H1 (cell line): ENCODE measurements at regions not wholly inside any gene's neighbourhood (a gene's known extent, or its start where the extent isn't known, plus 50 kb on each side); places are given as distances from the start of the nearest gene placed in this dataset.

Experiments
- CTCF ChIA-PET: fragments of 300-600 bp; sonication (Branson Sonifier 250); formaldehyde crosslinking; loops from one replicate; lab custom pipeline; 2021; ENCODE audit not compliant: partially characterized antibody; lab: Charles Lee
- POLR2A ChIA-PET: fragments of 300-600 bp; sonication (Branson Sonifier 250); formaldehyde crosslinking; loops from one replicate; lab custom pipeline; 2021; ENCODE audit warnings: inconsistent platforms; ENCODE audit not compliant: partially characterized antibody; lab: Charles Lee
- DNase-seq, 2 experiments: peaks; one replicate each; pipeline versions ENCODE4 v3.0.0 to v3.0.0-alpha.2; 2010 to 2022; ENCODE audit warnings: low spot score in 2 of 2, low read depth in 1 of 2, mixed read lengths in 1 of 2
- FAIRE-seq: peaks from 2 replicates; lab custom pipeline; 2011; peaks lifted over from hg19 to GRCh38; lab: Jason Lieb, UNC
- H2AFZ ChIP-seq: 2 replicates; pipeline ENCODE4 v1.8.1; 2012; ENCODE audit warnings: low read length, inconsistent platforms
- H2AK5ac ChIP-seq: 2 replicates; pipeline ENCODE4 v1.6.1; 2013; ENCODE audit warnings: low read depth, low read length
- H2BK120ac ChIP-seq: replicated peaks from 2 replicates; pipeline ENCODE3; 2013; ENCODE audit warnings: low read depth, low read length, inconsistent platforms
- H2BK12ac ChIP-seq: 2 replicates; pipeline ENCODE4 v1.6.1; 2013; ENCODE audit warnings: low read depth, low read length
- H2BK15ac ChIP-seq: 2 replicates; pipeline ENCODE4 v1.6.1; 2013; ENCODE audit warnings: low read length
- H2BK20ac ChIP-seq: 2 replicates; pipeline ENCODE4 v1.6.1; 2013; ENCODE audit warnings: low read length
- H2BK5ac ChIP-seq: 2 replicates; pipeline ENCODE4 v1.6.1; 2013; ENCODE audit warnings: low read depth, low read length
- H3K14ac ChIP-seq: 2 replicates; pipeline ENCODE4 v1.6.1; 2013; ENCODE audit warnings: inconsistent platforms; ENCODE audit not compliant: insufficient read length
- H3K18ac ChIP-seq: 2 replicates; pipeline ENCODE4 v1.6.1; 2013; ENCODE audit warnings: low read length; ENCODE audit errors: extremely low read depth
- H3K23ac ChIP-seq: 2 replicates; pipeline ENCODE4 v1.6.1; 2013; ENCODE audit warnings: inconsistent platforms; ENCODE audit not compliant: insufficient read length
- H3K23me2 ChIP-seq: 2 replicates; pipeline ENCODE4 v1.6.1; 2013; ENCODE audit warnings: low read depth, low read length
- H3K27ac ChIP-seq: 2 replicates; pipeline ENCODE4 v1.6.1; 2011; ENCODE audit warnings: low read depth, low read length, inconsistent platforms
- H3K27me3 ChIP-seq, 4 experiments: replicated peaks in 1 of 4; 1 replicate in 1 of 4; 2 replicates in 3 of 4; pipeline versions ENCODE4 v1.6.1 to v1.8.1; 2011 to 2013; ENCODE audit warnings: low read length in 3 of 4, mild to moderate bottlenecking in 3 of 4, inconsistent platforms in 2 of 4, mixed read lengths in 2 of 4, moderate library complexity in 1 of 4; ENCODE audit not compliant: control insufficient read depth in 3 of 4, insufficient read depth in 3 of 4; ENCODE audit errors: extremely low read depth in 1 of 4
- H3K36me3 ChIP-seq, 4 experiments: 2 replicates each; pipeline versions ENCODE4 v1.6.1 to v1.8.1; 2011 to 2013; ENCODE audit warnings: mild to moderate bottlenecking in 4 of 4, low read length in 3 of 4, moderate library complexity in 2 of 4, control low read depth in 1 of 4, inconsistent platforms in 1 of 4; ENCODE audit not compliant: insufficient read depth in 4 of 4, control insufficient read depth in 2 of 4
- H3K4ac ChIP-seq: replicated peaks from 2 replicates; pipeline ENCODE3; 2013; ENCODE audit warnings: low read length, low read depth, mixed read lengths, inconsistent platforms; ENCODE audit not compliant: insufficient read length
- H3K4me1 ChIP-seq, 4 experiments: replicated peaks in 1 of 4; 1 replicate in 1 of 4; 2 replicates in 3 of 4; pipeline versions ENCODE4 v1.6.1 to v1.8.1; 2011 to 2013; ENCODE audit warnings: low read length in 3 of 4, inconsistent platforms in 2 of 4, mixed read lengths in 1 of 4; ENCODE audit not compliant: insufficient read depth in 4 of 4, control insufficient read depth in 3 of 4
- H3K4me2 ChIP-seq, 2 experiments: 2 replicates each; pipeline versions ENCODE4 v1.6.1 to v1.8.1; 2011 to 2013; ENCODE audit warnings: low read depth in 2 of 2, low read length in 2 of 2, control low read depth in 1 of 2, inconsistent platforms in 1 of 2, mild to moderate bottlenecking in 1 of 2; ENCODE audit not compliant: insufficient read depth in 1 of 2
- H3K4me3 ChIP-seq, 4 experiments: fragments of 200-600, 300-600 bp in 1 of 4; sonication (generic), shearing (Covaris generic), sonication (Bioruptor Twin) in 1 of 4; 2 replicates each; pipeline versions ENCODE4 v1.5.1 to v1.8.1; 2011 to 2016; ENCODE audit warnings: low read length in 4 of 4, low read depth in 3 of 4, control low read depth in 2 of 4, inconsistent platforms in 2 of 4, mild to moderate bottlenecking in 2 of 4, mixed read lengths in 1 of 4, moderate library complexity in 1 of 4; ENCODE audit not compliant: insufficient read depth in 2 of 4; ENCODE audit errors: extremely low read depth in 1 of 4
- H3K56ac ChIP-seq: replicated peaks from 2 replicates; pipeline ENCODE3; 2013; ENCODE audit warnings: low read depth, mild to moderate bottlenecking, mixed read lengths, low read length, inconsistent platforms; ENCODE audit not compliant: insufficient read length
- H3K79me1 ChIP-seq: 2 replicates; pipeline ENCODE4 v1.6.1; 2013; ENCODE audit warnings: low read depth, low read length, control low read depth
- H3K79me2 ChIP-seq, 2 experiments: 2 replicates each; pipeline versions ENCODE4 v1.6.1 to v1.8.1; 2012 to 2013; ENCODE audit warnings: low read length in 2 of 2, mild to moderate bottlenecking in 2 of 2, inconsistent platforms in 1 of 2; ENCODE audit not compliant: insufficient read depth in 2 of 2, control insufficient read depth in 1 of 2
- H3K9ac ChIP-seq, 4 experiments: replicated peaks in 1 of 4; 1 replicate in 1 of 4; 2 replicates in 3 of 4; pipeline versions ENCODE4 v1.6.1 to v1.8.1; 2011 to 2013; ENCODE audit warnings: low read depth in 3 of 4, low read length in 3 of 4, control low read depth in 2 of 4, mild to moderate bottlenecking in 2 of 4, moderate library complexity in 2 of 4, inconsistent platforms in 1 of 4; ENCODE audit errors: extremely low read depth in 1 of 4
- H3K9me3 ChIP-seq, 2 experiments: 2 replicates each; pipeline versions ENCODE4 v1.6.1 to v1.8.1; 2012 to 2013; ENCODE audit warnings: mild to moderate bottlenecking in 2 of 2, moderate library complexity in 2 of 2, control low read depth in 1 of 2, inconsistent platforms in 1 of 2, low read depth in 1 of 2, low read length in 1 of 2, mixed read lengths in 1 of 2; ENCODE audit not compliant: insufficient read depth in 2 of 2
- H4K20me1 ChIP-seq, 2 experiments: replicated peaks in 1 of 2; 2 replicates each; pipeline versions ENCODE3 to v1.8.1; 2011 to 2013; ENCODE audit warnings: inconsistent platforms in 2 of 2, low read length in 2 of 2, mild to moderate bottlenecking in 1 of 2; ENCODE audit not compliant: insufficient read depth in 2 of 2, control insufficient read depth in 1 of 2
- H4K5ac ChIP-seq: 2 replicates; pipeline ENCODE4 v1.6.1; 2013; ENCODE audit warnings: low read length, low read depth, mixed read lengths, inconsistent platforms; ENCODE audit not compliant: insufficient read length
- H4K8ac ChIP-seq: 2 replicates; pipeline ENCODE4 v1.8.0; 2013; ENCODE audit warnings: mild to moderate bottlenecking, moderate library complexity, low read length, inconsistent platforms; ENCODE audit not compliant: insufficient read depth; ENCODE audit errors: extremely low read depth
- H4K91ac ChIP-seq: replicated peaks from 2 replicates; pipeline ENCODE3; 2013; ENCODE audit warnings: low read length, mixed read lengths, inconsistent platforms; ENCODE audit not compliant: insufficient read length
- BRCA1 ChIP-seq: IDR thresholded peaks from 2 replicates; pipeline ENCODE4 v1.6.1; 2012; ENCODE audit warnings: low read depth, low read length, improper control_type of control experiment
- CEBPB ChIP-seq: IDR thresholded peaks from 2 replicates; pipeline ENCODE4 v1.6.1; 2012; ENCODE audit warnings: low read depth, low read length
- EP300 ChIP-seq, 2 experiments: IDR thresholded peaks; 1 replicate in 1 of 2; 2 replicates in 1 of 2; pipeline ENCODE4 v1.6.1; 2011 to 2012; ENCODE audit warnings: low read depth in 2 of 2, low read length in 2 of 2, mild to moderate bottlenecking in 2 of 2, borderline replicate concordance in 1 of 2, inconsistent platforms in 1 of 2, moderate library complexity in 1 of 2
- POLR2A ChIP-seq, 2 experiments: IDR thresholded peaks; 1 replicate in 1 of 2; 2 replicates in 1 of 2; pipeline ENCODE4 v1.6.1; 2011; ENCODE audit warnings: low read depth in 2 of 2, low read length in 2 of 2, mild to moderate bottlenecking in 2 of 2; ENCODE audit errors: control extremely low read depth in 1 of 2
- SIX5 ChIP-seq: IDR thresholded peaks from 2 replicates; pipeline ENCODE4 v1.6.1; 2011; ENCODE audit warnings: mild to moderate bottlenecking, low read depth, low read length
- WGBS, 2 experiments: shearing (Covaris generic) in 1 of 2; methylation state at CpG; one replicate each; pipeline versions ENCODE4 v1.1.6 to v1.1.7; 2013 to 2015; ENCODE audit warnings: low lambda C conversion rate in 2 of 2, mixed read lengths in 2 of 2, inconsistent platforms in 1 of 2, low coverage in 1 of 2, missing lambda C conversion rate in 1 of 2; ENCODE audit not compliant: insufficient replicate concordance in 2 of 2, insufficient coverage in 1 of 2, insufficient read length in 1 of 2; ENCODE audit errors: extremely low coverage in 1 of 2, missing lambda C conversion rate in 1 of 2; 5-methylcytosine and 5-hydroxymethylcytosine counted together
- TF ChIP-seq, protein P1 (sequence below): IDR thresholded peaks from 2 replicates; pipeline ENCODE4 v1.6.1; 2012; ENCODE audit warnings: inconsistent platforms
- TF ChIP-seq, protein P2 (sequence below): IDR thresholded peaks from 2 replicates; pipeline ENCODE4 v1.6.1; 2011; ENCODE audit warnings: low read depth, mild to moderate bottlenecking, low read length; ENCODE audit not compliant: insufficient read depth

DNA sequence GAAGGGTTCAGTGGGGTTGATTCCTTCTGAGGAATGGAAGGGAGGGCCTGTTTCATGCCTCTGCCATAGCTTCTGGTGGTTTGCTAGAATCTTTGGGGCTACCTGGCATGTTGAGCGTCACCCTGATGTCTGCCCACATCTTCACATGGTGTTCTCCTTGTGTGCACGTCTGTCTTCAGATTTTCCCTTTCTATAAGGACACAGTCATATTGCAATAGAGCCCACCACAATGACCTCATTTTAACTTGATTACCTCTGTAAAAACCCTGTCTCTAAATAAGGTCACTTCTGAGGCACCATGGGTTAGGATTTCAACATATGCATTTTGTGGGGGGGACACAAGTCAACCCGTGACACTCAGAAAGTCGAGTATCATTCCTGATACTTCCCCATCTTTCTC lies 257.9 kb downstream of the COG6 start:
- CTCF ChIA-PET: no interaction called here

More for the DNA sequence above, 257.9 kb downstream of the COG6 start:
- H3K23me2 ChIP-seq: no peaks in the 10 kb centered on the region
- no peaks in the 10 kb centered on the region for H3K36me3 ChIP-seq
- no peak for TF ChIP-seq BRCA1
- TF ChIP-seq, protein P1, sequence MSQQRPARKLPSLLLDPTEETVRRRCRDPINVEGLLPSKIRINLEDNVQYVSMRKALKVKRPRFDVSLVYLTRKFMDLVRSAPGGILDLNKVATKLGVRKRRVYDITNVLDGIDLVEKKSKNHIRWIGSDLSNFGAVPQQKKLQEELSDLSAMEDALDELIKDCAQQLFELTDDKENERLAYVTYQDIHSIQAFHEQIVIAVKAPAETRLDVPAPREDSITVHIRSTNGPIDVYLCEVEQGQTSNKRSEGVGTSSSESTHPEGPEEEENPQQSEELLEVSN: no peak
- no peak for TF ChIP-seq EP300 (IDR thresholded peaks at IDR 0.05; ENCODE audit: borderline replicate concordance in 1 of 2, low read depth in 2 of 2, low read length in 2 of 2)
- no peak for TF ChIP-seq CEBPB
- no peak for TF ChIP-seq POLR2A (IDR thresholded peaks at IDR 0.05; ENCODE audit: control extremely low read depth in 1 of 2, low read depth in 2 of 2, low read length in 2 of 2)
- TF ChIP-seq SIX5: no peak
- TF ChIP-seq, protein P2, sequence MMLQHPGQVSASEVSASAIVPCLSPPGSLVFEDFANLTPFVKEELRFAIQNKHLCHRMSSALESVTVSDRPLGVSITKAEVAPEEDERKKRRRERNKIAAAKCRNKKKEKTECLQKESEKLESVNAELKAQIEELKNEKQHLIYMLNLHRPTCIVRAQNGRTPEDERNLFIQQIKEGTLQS: no peak
- no peak overlapping the region for H4K91ac ChIP-seq
- H2AK5ac ChIP-seq: no peak overlapping the region
- 80% methylated on average over 4 of the region's 4 CpGs; no CpG with 5 or more reads in 1 of the 2 experiments for WGBS, 2 experiments
- H3K79me2 ChIP-seq: no peaks in the 10 kb centered on the region
- no peak overlapping the region for H2BK5ac ChIP-seq
- H3K4ac ChIP-seq: no peak overlapping the region
- H3K4me1 ChIP-seq: no peaks in the 10 kb centered on the region
- no peak overlapping the region for H3K27ac ChIP-seq
- no peaks in the 10 kb centered on the region for H3K79me1 ChIP-seq
- no peak overlapping the region for H3K23ac ChIP-seq
- H2BK120ac ChIP-seq: no peak overlapping the region
- H4K20me1 ChIP-seq: no peaks in the 10 kb centered on the region
- H3K14ac ChIP-seq: no peak overlapping the region
- no peak for DNase-seq
- no peak overlapping the region for H4K8ac ChIP-seq
- H3K27me3 ChIP-seq: no peaks in the 10 kb centered on the region; a peak in 1 of 7 replicates
- no peak overlapping the region for H2BK12ac ChIP-seq
- FAIRE-seq: no peak
- no peak overlapping the region for H3K18ac ChIP-seq
- no peak overlapping the region for H3K4me2 ChIP-seq
- H4K5ac ChIP-seq: no peak overlapping the region
- no peak overlapping the region for H3K56ac ChIP-seq
- H2BK20ac ChIP-seq: no peak overlapping the region
- no peak overlapping the region for H3K9ac ChIP-seq
- no peak overlapping the region for H2BK15ac ChIP-seq
- no peak overlapping the region for H2AFZ ChIP-seq
- H3K9me3 ChIP-seq: no peaks in the 10 kb centered on the region
- no peak overlapping the region for H3K4me3 ChIP-seq
- POLR2A ChIA-PET: no interaction called here
